Hypothalamus (tissue), 51 donors: ENCODE measurements at regions not wholly inside any gene's neighbourhood (a gene's known extent, or its start where the extent isn't known, plus 50 kb on each side); places are given as distances from the start of the nearest gene placed in this dataset.

Experiments used
- DNase-seq, 51 donors: peaks; one replicate each; lab custom pipeline; 2025; lab: John Stamatoyannopoulos, UW

- no peak for DNase-seq
Measured at GRCh38 chr2:30310371-30310770, 79.0 kb downstream of the LBH start.

GRCh38 chr2:30310955-30311354 is 79.6 kb downstream of the LBH start:
- DNase-seq = no peak

DNA sequence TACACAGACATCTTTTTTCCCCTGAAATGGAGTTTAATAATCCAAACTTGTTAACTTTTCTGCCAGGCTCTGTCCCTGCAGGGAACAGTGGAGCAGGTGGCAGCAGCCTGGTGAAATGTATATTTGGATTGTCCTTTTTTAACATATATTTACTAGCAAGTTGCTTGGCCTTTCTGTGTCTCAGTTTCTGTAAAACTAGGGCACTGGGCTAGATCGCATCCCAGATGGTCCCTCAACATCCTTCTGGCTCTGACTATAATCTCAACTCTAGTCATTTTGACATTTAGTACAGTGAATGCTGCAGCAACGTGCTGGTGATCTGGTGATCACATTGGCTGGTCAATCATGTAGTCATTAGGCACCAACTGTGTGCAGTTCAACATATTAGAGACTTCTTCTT is 80.4 kb downstream of the LBH start:
- no peak for DNase-seq

DNA sequence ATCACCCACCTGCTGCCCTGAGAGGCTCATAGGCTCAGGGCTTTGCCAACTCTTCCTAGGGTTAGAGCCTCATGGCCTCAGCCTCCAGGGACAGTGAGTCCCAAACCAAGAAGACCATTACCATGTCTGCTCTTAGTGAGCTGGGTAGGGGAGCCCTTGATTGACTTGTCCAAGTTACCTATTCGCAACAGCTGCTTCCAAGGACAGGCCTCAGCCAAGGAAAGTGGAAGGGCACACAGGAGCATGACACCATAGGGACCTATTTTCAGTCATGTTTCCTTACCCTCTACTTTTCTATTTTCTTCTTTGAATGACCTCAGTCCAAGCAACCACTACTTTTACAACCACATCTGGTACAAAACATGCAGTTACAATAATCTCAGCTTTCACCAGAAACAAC is 81.6 kb downstream of the LBH start:
- no peak for DNase-seq

- no peak for DNase-seq
Measured at GRCh38 chr2:30314981-30315380, 83.6 kb downstream of the LBH start.

GRCh38 chr2:30315391-30316063 is 84.2 kb downstream of the LBH start:
- no peak for DNase-seq

DNA sequence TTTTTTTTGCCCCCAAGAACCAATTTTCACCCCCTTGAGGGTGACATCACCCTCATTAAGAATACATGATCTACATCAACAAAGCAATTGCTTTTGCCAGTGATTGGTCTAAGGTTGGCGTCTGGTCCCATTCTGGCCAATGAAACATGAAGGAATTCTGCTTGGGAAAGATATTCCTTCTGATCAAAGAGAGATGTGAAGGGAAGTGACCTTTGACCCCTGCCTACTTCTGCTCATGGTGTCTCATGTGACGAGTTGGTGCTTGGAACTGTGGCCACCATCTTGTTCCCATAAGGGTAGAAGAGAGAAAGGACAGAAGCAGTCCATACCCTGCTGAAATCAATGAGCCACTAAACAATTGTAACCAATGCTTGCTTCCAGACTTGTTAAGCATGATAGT is 85.1 kb downstream of the LBH start:
- DNase-seq = no peak

DNA sequence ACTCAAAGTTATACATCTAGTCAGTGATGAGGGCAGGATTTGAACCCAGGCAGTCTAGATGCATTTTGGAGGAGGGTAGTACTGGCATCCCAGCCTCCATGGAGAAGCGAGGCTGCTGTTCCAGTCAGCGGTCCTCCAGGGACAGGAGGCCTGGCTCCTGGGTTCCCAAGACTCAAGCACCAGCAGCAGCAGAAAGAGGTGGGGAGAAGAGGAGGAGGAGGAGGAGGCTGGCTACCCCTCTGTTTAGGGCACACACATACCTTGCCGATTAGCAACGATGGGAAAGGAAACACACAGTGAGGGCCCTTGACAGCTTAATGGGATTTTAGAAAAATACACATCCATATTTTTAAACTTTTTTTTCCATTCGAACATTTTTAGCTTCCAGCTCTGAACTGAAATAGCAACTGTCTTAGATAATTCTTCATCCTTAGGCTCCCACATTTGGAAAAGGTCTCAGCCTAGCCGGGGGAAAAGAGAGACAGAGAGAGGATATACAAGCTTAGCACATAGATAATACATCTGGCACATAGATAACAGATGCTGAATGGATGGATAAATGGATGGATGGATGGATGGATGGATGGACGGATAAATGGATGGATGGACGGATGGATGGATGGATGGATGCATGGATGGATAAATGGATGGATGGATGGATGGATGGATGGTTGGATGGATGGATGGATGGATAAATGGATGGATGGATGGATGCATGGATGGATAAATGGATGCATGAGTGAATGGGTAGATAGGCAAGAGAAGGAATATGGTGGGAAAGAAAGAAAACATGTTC is 87.9 kb downstream of the LBH start:
- DNase-seq = no peak

- DNase-seq = no peak
Measured at GRCh38 chr2:30321466-30321865, 90.1 kb downstream of the LBH start.

- no peak for DNase-seq
Measured at GRCh38 chr2:30323499-30323898, 92.2 kb downstream of the LBH start.

GRCh38 chr2:30324245-30324908 is 93.0 kb downstream of the LBH start:
- no peak for DNase-seq

GRCh38 chr2:30325600-30326328 is 94.4 kb downstream of the LBH start:
- DNase-seq = no peak

DNA sequence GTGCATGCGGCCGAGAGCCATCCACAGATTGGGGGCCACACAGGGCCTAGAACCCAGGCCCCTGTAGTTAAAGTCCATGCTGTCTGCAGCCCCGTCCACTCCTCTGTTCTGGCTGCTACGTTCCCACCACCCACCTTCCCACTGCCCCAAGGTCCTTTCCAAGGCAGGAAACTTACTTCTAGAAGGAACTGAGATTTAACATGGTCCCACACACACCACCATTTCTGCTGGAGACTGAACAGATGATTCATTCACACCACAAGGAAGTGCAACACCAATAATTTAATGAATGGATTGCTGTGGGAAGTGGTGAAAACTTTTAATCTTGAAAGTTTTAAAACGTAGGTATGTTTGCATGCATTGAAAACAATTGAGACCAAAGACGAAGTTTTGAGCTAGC is 95.2 kb downstream of the LBH start:
- no peak for DNase-seq

DNA sequence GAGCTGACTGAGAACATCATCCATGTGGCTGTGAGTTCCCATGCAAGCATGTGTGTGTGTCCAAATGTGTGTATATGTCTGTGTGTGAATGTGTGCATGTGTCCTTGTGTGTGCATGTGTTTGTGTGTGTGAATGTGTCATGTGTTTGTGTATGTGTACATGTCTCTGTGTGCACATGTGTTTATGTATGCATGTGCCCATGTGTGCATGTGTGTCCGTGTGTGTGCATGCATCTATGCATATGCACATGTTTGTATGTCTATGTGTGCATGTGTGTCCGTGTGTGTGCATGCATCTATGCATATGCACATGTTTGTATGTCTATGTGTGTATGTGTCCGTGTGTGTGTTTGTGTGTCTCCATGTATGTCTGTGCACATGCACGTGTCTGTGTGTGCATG is 99.7 kb downstream of the LBH start:
- DNase-seq = no peak

GRCh38 chr2:30331869-30332268 is 100.5 kb downstream of the LBH start:
- no peak for DNase-seq

GRCh38 chr2:30332791-30333453 is 101.6 kb downstream of the LBH start:
- no peak for DNase-seq

DNA sequence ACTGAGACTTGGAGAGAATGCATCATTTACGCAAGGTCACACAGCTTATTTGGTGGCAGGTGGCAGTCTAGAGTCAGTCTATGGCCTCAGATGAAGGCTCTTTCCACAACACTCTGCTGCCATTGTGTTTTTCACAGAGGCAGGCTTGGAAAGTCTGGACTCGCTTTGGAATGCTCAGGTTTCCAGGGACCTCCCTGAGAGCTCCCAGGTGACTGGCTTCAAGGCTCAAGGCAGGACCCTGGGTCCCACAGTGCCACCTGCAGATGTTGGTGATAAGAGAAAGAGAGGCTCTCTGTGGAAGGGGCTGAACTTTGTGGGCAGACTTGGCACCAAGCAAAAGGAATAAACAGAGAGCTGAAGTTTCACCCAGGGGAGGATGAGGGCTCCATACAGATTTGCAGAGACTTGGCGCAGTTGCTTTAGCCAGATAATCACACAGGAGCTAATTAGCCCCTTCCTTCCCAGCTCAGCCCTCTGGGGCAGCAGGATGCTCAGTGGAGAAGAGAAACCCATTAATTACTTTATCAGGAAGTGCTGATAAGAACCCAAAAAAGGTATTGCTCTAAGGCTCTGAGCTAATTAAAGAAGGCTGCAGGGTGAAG is 103.5 kb downstream of the LBH start:
- no peak for DNase-seq

DNA sequence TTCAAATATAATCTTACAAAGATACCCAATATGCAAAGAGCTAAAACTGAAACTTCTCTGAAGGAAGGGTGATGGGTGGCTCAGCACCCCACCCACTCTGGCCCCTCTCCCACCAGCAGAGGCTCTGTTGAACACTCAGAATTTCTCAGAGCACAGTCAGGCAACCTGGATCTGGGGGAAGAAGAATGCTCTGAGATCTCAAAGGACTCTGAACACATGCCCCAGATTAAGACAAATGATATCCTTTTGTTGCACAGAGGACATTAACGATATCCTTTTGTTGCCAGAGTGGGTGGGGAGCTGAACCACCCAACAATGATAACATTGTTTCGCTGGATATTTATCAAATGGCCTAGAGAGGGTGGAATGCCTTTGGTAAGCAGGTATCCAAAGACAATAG is 104.8 kb downstream of the LBH start:
- DNase-seq = no peak

DNA sequence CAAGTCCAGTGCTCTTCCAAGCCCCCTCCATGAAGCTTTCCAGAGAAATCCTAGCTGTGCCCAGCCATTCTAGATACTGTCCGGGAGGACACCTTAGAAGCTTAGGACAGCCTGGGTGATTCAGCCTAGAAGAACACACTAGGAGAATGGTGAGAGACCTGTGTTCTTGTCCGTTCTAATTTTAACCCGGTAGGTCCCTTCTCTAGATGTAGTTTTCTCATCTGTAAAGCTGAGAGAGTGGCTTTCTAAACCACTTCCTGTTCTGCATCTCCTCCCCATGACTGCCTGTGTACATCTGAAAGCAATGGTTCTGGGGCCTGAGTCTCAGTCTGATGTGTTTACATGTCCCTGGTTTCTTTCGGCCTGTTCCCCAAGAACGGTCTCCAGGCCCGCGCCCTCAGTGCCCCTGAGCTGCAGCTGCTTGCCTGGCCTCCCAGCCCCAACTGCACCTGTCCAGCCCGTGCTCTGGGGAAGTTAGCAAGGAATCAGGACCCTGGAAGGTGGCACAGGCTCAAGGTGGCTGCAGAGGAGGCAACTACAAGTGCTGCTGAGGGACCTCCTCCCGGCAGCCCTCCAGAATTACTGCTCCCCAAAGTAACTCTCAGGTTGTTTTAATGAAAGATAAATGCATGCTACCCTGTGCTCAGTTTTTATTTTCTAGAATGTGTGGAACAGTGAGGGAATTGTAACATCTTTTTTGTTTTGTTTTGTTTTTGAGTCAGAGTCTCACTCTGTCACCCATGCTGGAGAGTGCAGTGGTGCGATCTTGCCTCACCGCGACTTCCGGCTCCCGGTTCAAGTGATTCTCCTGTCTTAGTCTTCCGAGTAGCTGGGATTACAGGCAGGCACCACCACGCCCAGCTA is 105.9 kb downstream of the LBH start:
- no peak for DNase-seq
